HCT116 (cell line): ENCODE measurements at regions not wholly inside any gene's neighbourhood (a gene's known extent, or its start where the extent isn't known, plus 50 kb on each side); places are given as distances from the start of the nearest gene placed in this dataset.

ENCODE experiments used
- ATAC-seq: fragments of 200-7000 bp; cut with Tn5 transposase; 2 replicates; pipeline ENCODE4 v1.9.1; 2020; ENCODE audit warnings: mild to moderate bottlenecking, moderate library complexity
- BruUV-seq: library from RNA; stranded (reverse); fragments of 400-500 nt; replicated peaks from 2 replicates; lab custom pipeline; 2021; lab: Mats Ljungman, UMichigan
- CTCF ChIA-PET: fragments of 300-600 bp; sonication (Branson Sonifier 250); formaldehyde crosslinking; loops from one replicate; lab custom pipeline; 2021; ENCODE audit warnings: antibody characterized with exemption; lab: Charles Lee
- POLR2A ChIA-PET: fragments of 300-600, 350-600 bp; sonication (Branson Sonifier 250); formaldehyde crosslinking; loops from one replicate; lab custom pipeline; 2021; ENCODE audit warnings: antibody characterized with exemption; lab: Charles Lee
- RAD21 ChIA-PET, 2 experiments: fragments of 300-600 bp; sonication (Branson Sonifier 250); formaldehyde crosslinking; loops; one replicate each; lab custom pipeline; 2023; ENCODE audit warnings: low total read pairs in 2 of 2; ENCODE audit not compliant: uncharacterized antibody in 2 of 2, unreplicated experiment in 2 of 2, low non-redundant PET in 1 of 2; lab: Charles Lee
- DNase-seq: peaks from one replicate; pipeline ENCODE4 v3.0.0-alpha.2; 2010; ENCODE audit warnings: low read depth, low spot score
- H2AFZ ChIP-seq: fragments of 200-600 bp; shearing (Covaris generic), sonication (generic); 2 replicates; pipeline ENCODE4 v1.6.1; 2017; ENCODE audit warnings: low read depth, mixed run types, mixed read lengths, antibody characterized with exemption, low read length; ENCODE audit not compliant: poor library complexity, severe bottlenecking
- H3K27ac ChIP-seq: 2 replicates; pipeline ENCODE4 v1.5.1; 2012; ENCODE audit warnings: low read depth, low read length
- H3K27me3 ChIP-seq: fragments of 200-600 bp; sonication (generic); 2 replicates; pipeline ENCODE4 v1.6.1; 2016; ENCODE audit warnings: mixed run types, low read length, mixed read lengths; ENCODE audit not compliant: insufficient read depth
- H3K36me3 ChIP-seq, 2 experiments: fragments of 200-500 bp in 1 of 2; fragments of 200-600 bp in 1 of 2; sonication (Bioruptor generic) in 1 of 2; sonication (generic) in 1 of 2; 2 replicates each; pipeline versions ENCODE4 v1.5.1 to v1.6.1; 2014 to 2016; ENCODE audit warnings: low read length in 2 of 2, inconsistent platforms in 1 of 2, mixed read lengths in 1 of 2, mixed run types in 1 of 2; ENCODE audit not compliant: insufficient read depth in 2 of 2, control insufficient read depth in 1 of 2
- H3K4me1 ChIP-seq, 2 experiments: fragments of 200-600 bp in 1 of 2; sonication (generic) in 1 of 2; 2 replicates each; pipeline versions ENCODE4 v1.5.1 to v1.6.1; 2012 to 2017; ENCODE audit warnings: low read length in 2 of 2, inconsistent platforms in 1 of 2, mild to moderate bottlenecking in 1 of 2, mixed read lengths in 1 of 2, mixed run types in 1 of 2, moderate library complexity in 1 of 2; ENCODE audit not compliant: insufficient read depth in 2 of 2, control insufficient read depth in 1 of 2
- H3K4me2 ChIP-seq: fragments of 200-600 bp; sonication (generic); 2 replicates; pipeline ENCODE4 v1.6.1; 2017; ENCODE audit warnings: mixed run types, low read length, mixed read lengths
- H3K4me3 ChIP-seq, 2 experiments: fragments of 200-600 bp in 1 of 2; sonication (generic) in 1 of 2; replicated peaks in 1 of 2; 2 replicates each; pipeline ENCODE4 v1.5.1; 2011 to 2016; ENCODE audit warnings: low read length in 2 of 2, control low read depth in 1 of 2, low read depth in 1 of 2, mild to moderate bottlenecking in 1 of 2, mixed read lengths in 1 of 2, mixed run types in 1 of 2
- H3K79me2 ChIP-seq: fragments of 200-600 bp; sonication (generic); 2 replicates; pipeline ENCODE4 v1.6.1; 2017; ENCODE audit warnings: mild to moderate bottlenecking, mixed run types, low read length, moderate library complexity, mixed read lengths; ENCODE audit not compliant: insufficient read depth
- H3K9ac ChIP-seq: fragments of 200-600 bp; sonication (generic); 2 replicates; pipeline ENCODE4 v1.6.1; 2016; ENCODE audit warnings: low read length, mixed read lengths
- H3K9me2 ChIP-seq: fragments of 200-600 bp; sonication (generic), shearing (Covaris generic); 2 replicates; pipeline ENCODE4 v1.6.1; 2017; ENCODE audit warnings: mixed run types, mild to moderate bottlenecking, moderate library complexity; ENCODE audit not compliant: insufficient read depth
- H3K9me3 ChIP-seq, 2 experiments: fragments of 200-500 bp in 1 of 2; fragments of 200-600 bp in 1 of 2; sonication (Bioruptor generic) in 1 of 2; sonication (generic) in 1 of 2; 2 replicates each; pipeline ENCODE4 v1.6.1; 2014 to 2017; ENCODE audit warnings: low read length in 2 of 2, mixed read lengths in 2 of 2, inconsistent platforms in 1 of 2, low read depth in 1 of 2, mild to moderate bottlenecking in 1 of 2, mixed run types in 1 of 2, moderate library complexity in 1 of 2; ENCODE audit not compliant: control insufficient read depth in 1 of 2, insufficient read depth in 1 of 2
- H4K20me1 ChIP-seq: fragments of 200-600 bp; sonication (generic), shearing (Covaris generic); 2 replicates; pipeline ENCODE4 v1.6.1; 2017; ENCODE audit warnings: mixed run types, mild to moderate bottlenecking, moderate library complexity; ENCODE audit not compliant: insufficient read depth
- ATF3 ChIP-seq: IDR thresholded peaks from 2 replicates; pipeline ENCODE4 v1.6.1; 2012
- CBX3 ChIP-seq: IDR thresholded peaks from 2 replicates; pipeline ENCODE4 v1.6.1; 2012; ENCODE audit warnings: low read depth
- CEBPB ChIP-seq: IDR thresholded peaks from 2 replicates; pipeline ENCODE4 v1.6.1; 2012; ENCODE audit warnings: low read depth
- EGR1 ChIP-seq: IDR thresholded peaks from 2 replicates; pipeline ENCODE4 v1.6.1; 2012; ENCODE audit warnings: low read depth
- ELF1 ChIP-seq: IDR thresholded peaks from 2 replicates; pipeline ENCODE4 v1.6.1; 2012; ENCODE audit warnings: low read depth, borderline replicate concordance
- EZH2 ChIP-seq: fragments of 200-600 bp; sonication (generic); IDR thresholded peaks from 2 replicates; pipeline ENCODE4 v1.6.1; 2017; ENCODE audit warnings: antibody characterized with exemption, mixed run types
- JUND ChIP-seq: IDR thresholded peaks from 2 replicates; pipeline ENCODE4 v1.6.1; 2012
- MAX ChIP-seq: IDR thresholded peaks from 2 replicates; pipeline ENCODE4 v1.6.1; 2012
- POLR2A ChIP-seq: IDR thresholded peaks from 2 replicates; pipeline ENCODE4 v1.7.0; 2011; ENCODE audit warnings: borderline replicate concordance; ENCODE audit not compliant: insufficient read depth, insufficient read length; ENCODE audit errors: extremely low read depth
- POLR2AphosphoS5 ChIP-seq: IDR thresholded peaks from 2 replicates; pipeline ENCODE4 v1.6.1; 2011; ENCODE audit warnings: mild to moderate bottlenecking, low read depth, low read length, moderate library complexity
- REST ChIP-seq: IDR thresholded peaks from 2 replicates; pipeline ENCODE4 v1.6.1; 2012; ENCODE audit warnings: low read depth
- SP1 ChIP-seq: IDR thresholded peaks from 2 replicates; pipeline ENCODE4 v1.6.1; 2012; ENCODE audit warnings: low read depth
- TCF7L2 ChIP-seq: IDR thresholded peaks from 2 replicates; pipeline ENCODE4 v1.7.0; 2011; ENCODE audit warnings: borderline replicate concordance, inconsistent platforms; ENCODE audit not compliant: insufficient read depth, insufficient read length; ENCODE audit errors: extremely low read depth
- YY1 ChIP-seq: IDR thresholded peaks from 2 replicates; pipeline ENCODE4 v1.6.1; 2011; ENCODE audit warnings: low read length, low read depth, moderate library complexity, mild to moderate bottlenecking; ENCODE audit not compliant: insufficient replicate concordance; ENCODE audit errors: extremely low read depth
- ZBTB33 ChIP-seq: IDR thresholded peaks from 2 replicates; pipeline ENCODE4 v1.6.1; 2011; ENCODE audit warnings: mild to moderate bottlenecking, low read length, moderate library complexity; ENCODE audit not compliant: insufficient replicate concordance; ENCODE audit errors: extremely low read depth
- ZNF274 ChIP-seq: fragments of 200-500 bp; sonication (Bioruptor generic); IDR thresholded peaks from 2 replicates; pipeline ENCODE4 v1.6.1; 2014; ENCODE audit warnings: mild to moderate bottlenecking, low read depth, low read length, inconsistent platforms
- intact Hi-C: fragments of 100-400 bp; cut with micrococcal nuclease; formaldehyde crosslinking; loops from 2 replicates; pipeline ENCODE4 v1.10.0; 2022

- no peak for TF ChIP-seq CBX3
- TF ChIP-seq, all 23 proteins: peak for 0
These were observed 52.1 kb upstream of the CCDC174 start (continued) for GRCh38 chr3:14599488-14599887.

GRCh38 chr3:14600075-14600474 lies 51.5 kb upstream of the CCDC174 start:
- H3K4me2 ChIP-seq, result no peak overlapping the region
- no peaks in the 10 kb centered on the region for H3K9me2 ChIP-seq
- no TSS peak for BruUV-seq
- H3K79me2 ChIP-seq, result no peaks in the 10 kb centered on the region
- H3K4me3 ChIP-seq, result no peak overlapping the region
- H4K20me1 ChIP-seq, result no peaks in the 10 kb centered on the region
- intact Hi-C loops, result no loop called here
- H3K36me3 ChIP-seq, result no peaks in the 10 kb centered on the region
- no peak overlapping the region for H3K9ac ChIP-seq
- no peak for DNase-seq
- RAD21 ChIA-PET, result no interaction called here
- TF ChIP-seq EGR1 (no peak), POLR2AphosphoS5 (no peak), ZNF274 (no peak), POLR2A (no peak), ELF1 (no peak), REST (no peak), YY1 (no peak), JUND (no peak), ZBTB33 (no peak), EZH2 (no peak), SP1 (no peak), CEBPB (no peak), ATF3 (no peak), MAX (no peak), TCF7L2 (no peak)
- peaks cover 0 to 8% of the 10 kb centered on the region in 2 experiments; a peak in 2 of 4 replicates for H3K4me1 ChIP-seq
- no peak overlapping the region for H2AFZ ChIP-seq
- H3K9me3 ChIP-seq, result no peaks in the 10 kb centered on the region
- no peak for ATAC-seq
- CTCF ChIA-PET, result no interaction called here
- POLR2A ChIA-PET, result no interaction called here
- H3K27ac ChIP-seq, result no peak overlapping the region
- H3K27me3 ChIP-seq, result no peaks in the 10 kb centered on the region
